Large intestine (tissue), 3 donors: ENCODE measurements at regions not wholly inside any gene's neighbourhood (a gene's known extent, or its start where the extent isn't known, plus 50 kb on each side); places are given as distances from the start of the nearest gene placed in this dataset.

Experiments
- DNase-seq, 2 donors: peaks; one replicate each; pipeline versions ENCODE4 v3.0.0 to v3.0.0-alpha.2; 2013
- H3K27ac ChIP-seq: one replicate; pipeline ENCODE4 v1.5.1; 2013; ENCODE audit warnings: low read length
- H3K27me3 ChIP-seq: 2 replicates; pipeline ENCODE4 v1.6.1; 2013; ENCODE audit warnings: low read length; ENCODE audit not compliant: control insufficient read depth, insufficient read depth
- H3K36me3 ChIP-seq: 2 replicates; pipeline ENCODE4 v1.6.1; 2013; ENCODE audit warnings: low read length; ENCODE audit not compliant: control insufficient read depth, insufficient read depth
- H3K4me1 ChIP-seq: one replicate; pipeline ENCODE4 v1.6.1; 2013; ENCODE audit warnings: low read length; ENCODE audit not compliant: control insufficient read depth, insufficient read depth
- H3K4me3 ChIP-seq: one replicate; pipeline ENCODE4 v1.5.1; 2013; ENCODE audit warnings: low read length
- H3K9me3 ChIP-seq: one replicate; pipeline ENCODE4 v1.6.1; 2013; ENCODE audit warnings: mild to moderate bottlenecking, low read depth, low read length, moderate library complexity; ENCODE audit not compliant: control insufficient read depth
- WGBS: methylation state at CpG from one replicate; pipeline ENCODE4 v1.1.5; 2013; ENCODE audit warnings: low lambda C conversion rate; ENCODE audit not compliant: insufficient coverage; 5-methylcytosine and 5-hydroxymethylcytosine counted together

DNA sequence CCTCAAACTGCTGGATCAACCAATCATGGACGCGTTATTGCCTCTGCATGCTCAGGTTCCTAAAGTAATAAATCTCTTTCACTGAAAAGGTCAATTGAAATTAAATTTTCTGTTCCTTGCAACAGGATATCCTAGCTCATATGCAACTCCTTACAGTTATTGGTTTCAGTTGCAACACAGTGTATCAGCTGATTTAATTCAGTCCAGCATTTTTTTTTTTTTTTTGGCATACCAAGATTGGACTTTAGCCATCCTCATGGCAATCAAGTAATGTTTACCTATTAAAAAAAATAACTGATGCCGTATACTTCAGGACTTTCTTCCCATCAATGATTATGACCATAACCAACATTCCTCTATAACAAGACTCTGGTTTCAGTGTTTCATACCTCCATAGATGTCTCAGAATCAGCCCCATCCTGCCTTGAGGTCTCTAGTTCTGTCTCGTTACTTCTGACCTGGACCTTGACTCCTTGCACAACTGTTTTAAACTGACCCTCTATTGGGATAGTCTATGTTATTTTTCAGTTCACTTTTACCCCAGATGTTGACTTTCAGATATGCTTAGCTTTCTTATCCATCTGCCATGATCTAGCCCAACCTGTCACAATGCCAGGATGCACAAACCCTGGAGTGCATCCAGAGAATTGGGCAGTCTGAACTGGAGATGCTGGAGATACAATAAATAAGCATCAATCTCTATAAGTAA, 265.0 kb upstream of the GADL1 start:
- H3K9me3 ChIP-seq, result no peaks in the 10 kb centered on the region
- H3K27ac ChIP-seq, result peak overlapping the region; percentile 23
- H3K4me1 ChIP-seq, result no peaks in the 10 kb centered on the region
- no peaks in the 10 kb centered on the region for H3K36me3 ChIP-seq
- H3K27me3 ChIP-seq, result no peaks in the 10 kb centered on the region
- no CpG with 5 or more reads among the region's 4 CpGs for WGBS
- DNase-seq, result peak; percentile 11 to 41
- H3K4me3 ChIP-seq, result no peak overlapping the region

DNA sequence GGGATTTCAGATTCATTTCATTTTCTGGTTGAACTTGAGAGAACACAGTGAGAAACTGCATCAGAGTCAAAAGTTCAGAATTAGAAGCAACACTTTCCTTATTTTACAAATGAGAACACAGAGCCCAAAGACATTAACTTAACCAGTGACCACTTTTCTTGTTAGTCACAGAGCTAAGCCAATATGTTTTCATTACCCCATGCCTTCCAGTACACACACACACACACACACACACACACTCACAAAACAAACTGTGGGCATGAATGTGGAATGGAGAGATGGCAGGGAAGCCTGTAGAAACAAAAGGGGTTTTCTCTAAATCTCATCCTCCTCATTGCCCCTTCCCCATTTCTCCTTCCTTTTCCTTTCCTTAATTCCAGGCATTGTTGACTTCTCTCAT, 267.4 kb upstream of the GADL1 start:
- no peaks in the 10 kb centered on the region for H3K9me3 ChIP-seq
- H3K27ac ChIP-seq, result no peak overlapping the region
- no peaks in the 10 kb centered on the region for H3K4me1 ChIP-seq
- H3K27me3 ChIP-seq, result no peaks in the 10 kb centered on the region
- H3K4me3 ChIP-seq, result no peak overlapping the region
- no peaks in the 10 kb centered on the region for H3K36me3 ChIP-seq
- DNase-seq, result no peak

DNA sequence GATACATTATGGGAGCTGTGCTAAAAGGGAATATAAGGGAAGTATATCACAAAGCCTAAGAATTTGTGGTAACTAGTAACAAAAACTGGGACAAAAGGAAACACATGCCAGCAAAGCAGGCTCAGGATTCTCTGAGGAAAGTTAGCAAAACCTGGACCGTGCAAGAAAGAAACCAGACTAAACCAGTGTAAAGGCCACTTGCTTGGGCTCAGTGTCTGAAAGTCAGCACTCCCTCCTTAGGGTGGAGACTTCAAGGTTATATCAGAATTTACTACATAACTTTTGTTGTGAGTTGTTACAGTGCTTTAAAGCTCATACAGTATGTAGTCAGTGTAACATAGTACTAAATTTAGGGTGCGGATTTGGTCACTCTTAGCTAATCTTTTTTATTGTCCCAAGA, 269.9 kb upstream of the GADL1 start:
- Histone ChIP-seq H3K4me1 (no peaks in the 10 kb centered on the region), H3K27ac (no peak overlapping the region), H3K4me3 (no peak overlapping the region), H3K36me3 (no peaks in the 10 kb centered on the region), H3K27me3 (no peaks in the 10 kb centered on the region), H3K9me3 (no peaks in the 10 kb centered on the region)
- no peak for DNase-seq
- no CpG with 5 or more reads among the region's 2 CpGs for WGBS

DNA sequence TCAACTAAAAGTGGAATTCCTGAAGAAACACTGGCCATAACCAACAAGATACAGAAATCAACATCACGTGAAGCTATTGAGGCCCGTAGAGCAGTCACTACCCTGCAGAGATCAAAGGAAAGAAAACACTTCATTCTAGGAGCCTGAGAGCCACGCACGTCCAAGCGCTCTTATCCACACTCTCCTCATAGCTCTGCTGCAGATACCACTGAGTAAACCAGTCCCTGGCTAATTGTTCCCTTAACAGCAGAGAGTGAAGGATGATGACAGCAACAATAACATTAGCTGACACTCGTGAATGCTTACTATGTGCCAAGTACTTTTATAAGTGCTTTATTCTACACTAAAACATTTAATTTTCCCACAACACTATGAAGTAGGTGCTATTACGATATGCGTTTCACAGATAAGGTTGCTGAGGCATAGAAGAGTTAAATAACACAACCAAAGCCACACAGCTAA, 271.0 kb upstream of the GADL1 start:
- no CpG with 5 or more reads among the region's 8 CpGs for WGBS
- Histone ChIP-seq H3K27ac (no peak overlapping the region), H3K4me1 (no peaks in the 10 kb centered on the region), H3K27me3 (no peaks in the 10 kb centered on the region), H3K9me3 (no peaks in the 10 kb centered on the region), H3K36me3 (no peaks in the 10 kb centered on the region), H3K4me3 (no peak overlapping the region)
- DNase-seq, result peak in 1 of 2 donors; percentile 14

DNA sequence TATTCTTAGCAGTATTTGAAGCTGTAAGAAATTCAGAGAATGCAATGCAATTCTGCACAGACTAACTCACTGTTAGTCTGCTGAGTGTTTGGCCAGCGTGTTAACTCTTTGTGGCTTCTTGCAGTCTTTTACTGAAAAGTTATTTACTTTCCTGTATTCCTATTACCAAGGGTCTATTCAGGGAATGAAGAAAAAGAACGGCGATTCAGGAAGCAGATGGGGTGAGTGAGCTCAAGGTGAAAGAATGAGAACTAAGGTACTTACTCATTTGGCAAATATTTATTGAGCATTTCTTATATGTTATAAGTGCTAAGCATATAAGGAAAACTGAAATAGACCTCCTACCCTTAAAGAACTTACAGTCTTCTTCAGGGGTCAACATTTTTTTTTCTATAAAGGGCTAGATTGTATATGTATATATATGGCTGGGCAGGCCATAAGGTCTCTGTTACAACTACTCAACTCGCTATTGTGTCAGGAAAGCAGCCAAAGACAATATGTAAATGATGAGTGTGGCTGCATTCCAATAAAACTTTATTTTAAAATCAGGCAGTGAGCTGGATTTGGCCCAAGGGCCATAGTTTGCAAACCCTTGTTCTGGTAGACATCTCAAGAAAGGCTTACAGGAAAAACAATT, 271.9 kb upstream of the GADL1 start:
- H3K36me3 ChIP-seq, result no peaks in the 10 kb centered on the region
- H3K27ac ChIP-seq, result no peak overlapping the region
- no peaks in the 10 kb centered on the region for H3K27me3 ChIP-seq
- no peak for DNase-seq
- no peaks in the 10 kb centered on the region for H3K9me3 ChIP-seq
- H3K4me3 ChIP-seq, result no peak overlapping the region
- no peaks in the 10 kb centered on the region for H3K4me1 ChIP-seq
- 46% methylated on average over 3 of the region's 4 CpGs for WGBS

DNA sequence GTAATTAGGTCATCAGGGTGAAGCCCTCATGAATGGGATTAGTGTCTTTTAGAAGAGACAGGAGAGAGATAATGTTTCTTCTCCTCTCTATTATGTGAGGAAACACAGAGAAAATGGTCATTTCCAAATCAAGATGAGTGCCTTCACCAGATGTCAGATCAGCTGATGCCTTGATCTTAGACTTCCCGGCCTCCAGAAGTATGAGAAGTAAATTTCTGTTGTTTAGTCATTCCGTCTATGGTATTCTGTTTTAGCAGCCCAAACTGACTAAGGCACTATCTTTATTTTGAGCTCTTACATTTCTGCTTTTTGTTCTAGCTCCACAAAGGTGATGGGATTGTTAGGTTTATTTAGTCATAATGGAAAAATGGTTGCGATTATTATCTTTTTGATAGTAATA, 273.2 kb upstream of the GADL1 start:
- Histone ChIP-seq H3K27me3 (no peaks in the 10 kb centered on the region), H3K4me1 (no peaks in the 10 kb centered on the region), H3K4me3 (no peak overlapping the region), H3K9me3 (no peaks in the 10 kb centered on the region), H3K36me3 (no peaks in the 10 kb centered on the region), H3K27ac (no peak overlapping the region)
- DNase-seq, result no peak
- WGBS, result 83% methylated on average over 1 of the region's 3 CpGs

DNA sequence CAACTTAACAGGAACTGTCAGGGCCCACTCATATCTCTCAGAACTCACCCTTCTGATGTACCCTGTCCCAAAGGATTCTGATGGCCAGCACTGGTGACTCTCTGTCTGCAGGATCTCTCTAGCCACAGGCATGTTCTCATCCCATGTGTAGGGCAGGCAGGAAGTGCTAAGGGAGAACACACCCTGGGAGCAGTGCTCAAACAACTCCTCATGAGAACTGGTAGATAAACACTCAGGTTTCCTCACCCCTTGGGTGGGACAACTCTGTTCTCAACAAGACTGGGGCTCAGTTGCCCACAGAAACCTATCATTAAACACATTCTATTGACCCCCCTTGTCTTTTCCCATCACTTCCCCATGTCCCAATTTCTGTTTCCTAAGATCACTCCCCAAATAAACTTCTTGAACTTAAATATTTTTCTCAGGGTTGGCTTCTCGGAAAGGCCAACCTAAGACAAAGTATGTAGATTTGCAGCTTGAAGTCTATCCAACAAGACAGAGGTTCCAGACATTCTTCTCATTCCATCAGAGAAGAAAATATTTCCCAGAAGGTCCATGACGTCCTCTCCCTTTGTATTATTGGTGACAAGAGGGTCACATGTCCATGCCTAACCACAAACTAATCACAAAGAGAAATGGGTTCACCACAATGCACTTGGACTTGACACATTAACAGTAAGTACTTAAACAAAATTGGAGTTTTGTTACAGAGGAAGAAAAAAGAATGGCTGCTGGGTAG, 276.6 kb upstream of the GADL1 start:
- no peaks in the 10 kb centered on the region for H3K36me3 ChIP-seq
- WGBS, result no CpG with 5 or more reads among the region's 2 CpGs
- H3K4me3 ChIP-seq, result no peak overlapping the region
- no peak overlapping the region for H3K27ac ChIP-seq
- H3K27me3 ChIP-seq, result no peaks in the 10 kb centered on the region
- no peaks in the 10 kb centered on the region for H3K4me1 ChIP-seq
- DNase-seq, result no peak
- H3K9me3 ChIP-seq, result no peaks in the 10 kb centered on the region

DNA sequence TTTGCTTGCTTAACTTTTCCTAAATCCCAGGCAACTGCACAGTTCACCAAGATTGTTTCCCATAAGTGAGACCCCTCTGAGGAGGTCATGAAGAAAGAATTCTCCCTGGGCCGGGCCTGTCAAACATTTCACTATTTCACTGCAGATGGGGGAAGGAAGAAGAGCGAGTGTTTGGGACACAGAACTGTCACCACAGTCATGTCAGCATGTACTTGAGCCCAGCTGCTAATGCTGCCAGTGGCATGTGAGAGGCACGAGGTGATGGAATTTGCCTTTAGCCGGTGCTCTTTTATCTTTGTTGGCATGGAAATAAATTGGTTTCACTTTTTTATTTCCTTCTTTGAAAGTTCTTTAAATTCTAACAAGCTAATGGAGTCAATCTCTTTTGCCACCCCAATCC, 277.9 kb upstream of the GADL1 start:
- Histone ChIP-seq H3K4me1 (no peaks in the 10 kb centered on the region), H3K9me3 (no peaks in the 10 kb centered on the region), H3K4me3 (no peak overlapping the region), H3K27ac (no peak overlapping the region), H3K36me3 (no peaks in the 10 kb centered on the region), H3K27me3 (no peaks in the 10 kb centered on the region)
- no CpG with 5 or more reads among the region's 4 CpGs for WGBS
- peak in 1 of 2 donors; percentile 35 for DNase-seq

DNA sequence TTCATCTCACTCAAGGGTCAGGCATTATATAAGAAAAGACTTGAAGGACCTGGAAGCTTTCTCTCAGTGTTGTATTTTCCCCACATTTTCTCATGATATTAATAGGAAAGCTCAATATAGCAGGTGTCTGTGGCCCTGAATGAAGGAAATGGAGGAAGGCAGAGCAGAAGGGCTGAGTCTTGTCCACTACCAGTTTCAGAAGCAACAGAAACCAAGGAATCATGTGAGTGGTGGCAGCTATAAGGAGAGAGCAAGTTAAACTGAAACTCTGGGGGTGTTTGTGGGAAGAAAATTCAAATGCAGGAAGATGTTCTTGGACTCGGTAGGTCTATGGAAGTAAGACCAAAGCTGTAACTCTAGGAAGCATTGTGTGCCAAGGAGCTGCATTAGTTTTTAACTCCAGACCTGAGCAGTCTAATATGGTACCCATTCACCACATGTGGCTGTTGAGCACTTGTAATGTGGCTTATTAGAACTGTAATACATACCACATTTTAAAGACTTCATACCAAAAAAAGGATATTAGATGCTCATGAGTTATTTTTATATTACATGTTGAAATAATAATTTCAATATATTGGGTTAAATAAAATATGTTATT, 278.8 kb upstream of the GADL1 start:
- Histone ChIP-seq H3K27ac (no peak overlapping the region), H3K4me1 (no peaks in the 10 kb centered on the region)

DNA sequence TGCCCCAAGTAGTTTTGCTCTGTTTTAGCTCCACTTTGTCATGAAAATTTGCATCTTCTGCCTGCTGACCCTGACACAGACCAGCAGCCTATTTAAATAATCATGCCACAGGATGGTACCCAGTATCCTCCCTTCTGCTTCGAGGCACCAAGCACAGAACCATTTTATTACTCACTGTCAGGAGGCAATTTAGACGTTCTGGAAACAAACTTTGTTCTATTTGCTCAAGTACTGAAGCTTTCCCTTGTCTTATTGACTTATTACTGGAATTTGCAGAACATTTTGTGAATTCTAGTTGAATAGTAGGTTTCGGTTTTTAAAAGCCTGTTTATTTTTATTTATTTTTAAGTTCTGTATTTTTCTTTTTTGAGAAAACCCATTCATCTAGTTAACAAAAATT, 279.6 kb upstream of the GADL1 start:
- no peaks in the 10 kb centered on the region for H3K27me3 ChIP-seq
- H3K4me1 ChIP-seq, result no peaks in the 10 kb centered on the region
- H3K27ac ChIP-seq, result no peak overlapping the region
- DNase-seq, result no peak
- H3K36me3 ChIP-seq, result no peaks in the 10 kb centered on the region
- no peak overlapping the region for H3K4me3 ChIP-seq
- no peaks in the 10 kb centered on the region for H3K9me3 ChIP-seq
- 20% methylated on average over 2 of the region's 3 CpGs for WGBS

More for the DNA sequence above, 278.8 kb upstream of the GADL1 start:
- no CpG with 5 or more reads among the region's 1 CpG for WGBS
- no peaks in the 10 kb centered on the region for H3K9me3 ChIP-seq
- no peaks in the 10 kb centered on the region for H3K36me3 ChIP-seq
- no peaks in the 10 kb centered on the region for H3K27me3 ChIP-seq
- DNase-seq, result no peak
- H3K4me3 ChIP-seq, result no peak overlapping the region
